IPS-11a (cell line): ENCODE measurements at regions not wholly inside any gene's neighbourhood (a gene's known extent, or its start where the extent isn't known, plus 50 kb on each side); places are given as distances from the start of the nearest gene placed in this dataset.
"Not testable (repeated sequence)": the region's sequence is repeated elsewhere in the genome, so short reads cannot be mapped to it uniquely, and the experiment has no call there.

Experiments
- H3K4me3 ChIP-seq: one replicate; pipeline ENCODE4 v1.5.1; 2013; ENCODE audit warnings: low read depth, low read length, control low read depth

DNA sequence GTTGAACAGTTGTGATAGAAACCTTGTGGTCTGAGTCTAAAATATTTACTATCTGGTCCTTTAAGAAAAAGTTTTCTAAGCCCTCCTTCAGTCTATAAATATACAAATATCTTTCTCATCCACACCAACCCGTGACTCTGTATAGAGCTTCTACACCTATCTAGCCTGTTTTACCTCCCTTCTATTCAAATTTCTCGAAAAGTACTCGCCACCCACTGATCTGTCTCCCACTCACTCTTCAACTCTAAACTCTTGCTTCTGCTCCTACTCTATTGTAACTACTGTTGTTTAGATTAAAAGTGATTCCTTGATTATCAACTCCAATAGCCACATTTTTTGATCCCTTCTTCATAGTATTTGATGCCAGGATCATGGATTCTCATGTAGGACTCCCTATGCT lies 329.4 kb upstream of the MAN1A1 start:
- H3K4me3 ChIP-seq = no peak overlapping the region

DNA sequence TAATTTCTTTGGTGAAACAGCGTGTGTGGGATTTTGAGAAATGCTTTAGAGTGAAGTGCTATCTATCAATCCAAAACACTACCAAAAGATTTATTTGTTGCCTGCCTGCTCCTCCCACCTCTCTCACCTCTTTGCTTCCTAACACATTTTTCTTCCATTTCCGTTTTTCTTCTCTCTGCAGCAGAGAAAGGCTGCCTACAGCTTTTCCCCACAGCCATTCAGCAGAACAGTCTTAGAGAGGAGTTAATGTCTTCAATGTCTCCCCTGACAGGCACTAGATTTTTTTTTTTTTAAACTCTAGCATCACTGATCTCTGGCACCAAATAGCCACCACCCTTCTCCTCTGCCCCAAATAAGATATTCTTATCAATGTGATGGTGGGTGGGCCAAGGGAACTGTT lies 327.8 kb upstream of the MAN1A1 start:
- H3K4me3 ChIP-seq = no peak overlapping the region

DNA sequence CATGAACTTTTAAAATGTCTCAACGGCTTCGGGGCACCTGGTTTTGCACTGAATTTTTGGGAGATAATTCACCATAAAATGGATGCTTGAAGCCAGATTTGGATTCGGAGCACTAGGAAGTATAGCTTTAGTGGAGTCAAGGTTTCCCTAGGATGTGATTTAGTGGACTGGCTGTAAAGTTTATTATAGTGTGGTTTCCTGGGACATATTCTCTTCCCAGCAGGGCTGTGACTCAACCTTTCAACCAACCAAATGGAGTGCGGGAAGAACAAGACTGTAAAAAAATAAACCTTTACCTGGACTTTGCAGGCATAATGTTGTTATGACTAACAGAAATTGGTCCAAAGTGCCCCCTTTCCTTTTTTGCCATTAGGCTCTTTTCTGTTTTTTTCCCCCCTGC lies 327.4 kb upstream of the MAN1A1 start:
- H3K4me3 ChIP-seq = no peak overlapping the region

DNA sequence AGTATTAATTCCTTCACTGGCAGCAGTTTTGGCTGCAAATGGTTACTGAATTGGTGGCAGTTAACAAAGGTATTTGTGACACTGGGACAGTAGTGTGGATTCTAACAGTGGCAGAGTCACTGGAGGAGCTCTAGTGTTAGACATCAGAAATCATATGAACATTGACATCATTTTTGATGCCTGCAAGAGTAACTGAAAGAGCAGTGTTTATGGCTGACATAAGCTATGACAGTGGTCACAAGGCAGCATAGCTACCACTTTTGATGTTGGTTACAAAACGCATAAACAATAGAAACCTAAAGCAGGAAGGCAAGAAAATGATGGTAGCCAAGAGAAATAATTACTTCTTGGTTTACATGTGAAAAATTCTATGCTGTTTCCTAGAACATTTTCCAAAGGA lies 326.7 kb upstream of the MAN1A1 start:
- no peak overlapping the region for H3K4me3 ChIP-seq

DNA sequence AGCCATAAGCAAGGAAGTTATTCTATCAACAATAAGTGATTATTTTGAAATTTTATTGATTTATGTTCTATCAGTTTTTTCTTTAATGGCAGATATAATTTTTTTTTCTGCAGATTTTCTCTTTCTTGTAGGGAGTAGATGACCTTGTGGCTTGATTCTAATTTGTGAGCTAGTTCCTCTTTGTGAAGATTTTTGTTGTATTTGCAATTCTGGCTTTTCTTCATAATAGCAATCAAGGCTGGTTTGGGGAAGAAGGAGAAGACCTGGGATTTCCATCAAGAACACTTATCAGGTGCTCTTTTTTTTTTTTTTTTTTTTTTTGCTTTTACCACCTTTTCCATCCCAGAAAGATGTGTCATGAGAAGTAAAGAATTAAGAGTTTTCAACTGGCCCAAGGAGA lies 324.2 kb upstream of the MAN1A1 start:
- no peak overlapping the region for H3K4me3 ChIP-seq

DNA sequence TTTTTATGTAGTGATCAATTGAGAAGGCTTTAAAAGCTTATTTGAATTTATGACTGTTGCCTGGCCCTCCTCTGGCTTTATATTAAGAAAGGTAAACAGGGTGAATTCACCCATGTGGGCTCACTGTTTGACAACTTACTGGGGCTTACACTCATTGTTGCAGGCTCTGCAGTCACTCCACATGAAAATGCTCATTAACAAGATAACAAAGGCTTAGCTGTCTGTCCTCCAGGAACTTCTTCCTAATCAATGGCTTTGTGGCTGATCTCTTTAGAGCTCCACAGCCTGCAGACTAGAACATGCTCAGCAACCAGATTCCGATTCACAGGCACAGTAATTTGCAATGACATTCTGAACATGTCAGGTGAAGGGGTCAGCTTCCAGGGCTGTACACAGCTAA lies 323.2 kb upstream of the MAN1A1 start:
- H3K4me3 ChIP-seq = no peak overlapping the region

DNA sequence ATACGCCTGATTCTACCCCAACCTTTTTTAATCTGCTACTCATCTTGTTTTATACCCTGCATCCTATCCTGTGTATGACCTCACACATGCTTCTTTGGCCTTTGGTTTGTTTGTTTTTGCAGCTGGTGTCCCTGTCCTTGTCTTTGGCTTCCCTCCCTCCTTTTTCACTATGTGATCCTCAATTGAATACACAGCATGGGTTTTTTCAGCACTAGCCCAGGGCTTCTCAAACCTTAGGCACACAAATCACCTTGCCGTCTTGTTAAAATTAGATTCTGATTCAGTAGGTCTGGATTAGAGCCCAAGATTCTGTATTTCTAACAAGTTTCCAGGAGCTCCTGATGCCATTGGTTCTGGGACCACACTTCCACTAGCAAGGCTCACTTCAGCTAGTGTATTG lies 321.5 kb upstream of the MAN1A1 start:
- H3K4me3 ChIP-seq = no peak overlapping the region

DNA sequence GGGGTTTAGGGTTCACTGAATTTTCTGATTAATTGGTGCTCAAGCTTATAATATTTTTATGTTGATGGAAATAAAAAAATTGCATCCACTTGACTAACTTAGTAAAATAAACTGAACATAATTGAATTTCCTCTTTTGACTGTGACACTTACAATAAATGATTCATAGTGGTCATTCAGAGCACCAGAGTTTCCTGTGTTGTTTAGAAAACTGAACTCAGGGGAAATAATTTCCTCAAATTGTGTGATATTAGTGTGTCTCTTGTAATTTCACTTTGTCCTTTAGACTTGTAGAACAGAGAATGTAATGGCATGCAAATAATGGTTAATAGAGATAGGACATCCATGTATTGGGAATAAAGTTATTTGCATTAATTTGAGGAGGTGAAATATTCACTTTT lies 319.7 kb upstream of the MAN1A1 start:
- H3K4me3 ChIP-seq = no peak overlapping the region

DNA sequence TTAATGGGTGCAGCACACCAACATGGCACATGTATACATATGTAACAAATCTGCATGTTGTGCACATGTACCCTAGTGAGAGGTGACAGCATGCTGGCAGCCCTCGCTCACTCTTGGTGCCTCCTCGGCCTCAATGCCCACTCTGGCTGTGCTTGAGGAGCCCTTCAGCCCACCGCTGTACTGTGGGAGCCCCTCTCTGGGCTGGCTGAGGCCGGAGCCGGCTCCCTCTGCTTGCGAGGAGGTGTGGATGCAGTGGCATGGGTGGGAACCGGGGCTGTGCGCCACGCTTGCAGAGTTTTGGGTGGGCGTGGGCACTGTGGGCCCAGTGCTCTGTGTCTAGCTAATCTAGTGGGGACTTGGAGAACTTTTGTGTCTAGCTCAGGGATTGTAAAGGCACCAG lies 315.9 kb upstream of the MAN1A1 start:
- H3K4me3 ChIP-seq = not testable (repeated sequence)

DNA sequence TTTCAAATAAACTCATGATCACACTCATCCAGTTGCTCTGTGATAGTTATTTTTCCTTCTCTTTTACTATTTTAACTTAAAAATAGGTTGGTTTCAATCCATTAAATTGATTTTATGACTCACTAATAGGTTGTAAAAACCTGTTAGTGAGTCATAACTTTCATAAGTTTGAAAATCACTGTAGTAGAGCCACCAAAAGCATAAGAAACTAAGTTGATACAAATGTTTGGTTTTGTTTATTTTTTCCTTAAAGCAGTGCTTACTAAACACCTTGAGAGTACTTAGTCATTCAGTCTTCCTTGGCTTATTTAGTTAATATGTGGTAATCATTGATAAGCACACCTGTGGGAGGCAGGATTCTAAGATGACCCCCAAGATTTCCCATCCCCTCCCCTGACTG lies 312.1 kb upstream of the MAN1A1 start:
- no peak overlapping the region for H3K4me3 ChIP-seq

DNA sequence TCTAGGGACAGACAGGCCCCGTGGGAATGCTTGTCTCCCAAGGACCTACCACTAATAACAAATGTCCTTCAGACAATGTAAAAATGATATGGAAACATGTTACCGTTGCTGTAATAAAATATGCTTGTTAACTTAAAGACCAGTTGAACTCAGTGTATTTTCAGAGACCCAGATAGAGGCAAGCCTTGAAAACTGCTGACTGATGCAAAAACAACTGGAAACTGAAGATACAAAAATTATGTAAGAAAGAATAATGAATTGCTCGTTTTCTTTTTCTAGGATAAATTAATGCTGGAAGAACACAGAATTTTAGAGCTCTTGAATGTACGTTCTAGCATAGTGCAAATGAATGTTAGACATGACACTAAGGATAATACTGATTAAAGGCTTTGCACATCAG lies 311.5 kb upstream of the MAN1A1 start:
- no peak overlapping the region for H3K4me3 ChIP-seq

DNA sequence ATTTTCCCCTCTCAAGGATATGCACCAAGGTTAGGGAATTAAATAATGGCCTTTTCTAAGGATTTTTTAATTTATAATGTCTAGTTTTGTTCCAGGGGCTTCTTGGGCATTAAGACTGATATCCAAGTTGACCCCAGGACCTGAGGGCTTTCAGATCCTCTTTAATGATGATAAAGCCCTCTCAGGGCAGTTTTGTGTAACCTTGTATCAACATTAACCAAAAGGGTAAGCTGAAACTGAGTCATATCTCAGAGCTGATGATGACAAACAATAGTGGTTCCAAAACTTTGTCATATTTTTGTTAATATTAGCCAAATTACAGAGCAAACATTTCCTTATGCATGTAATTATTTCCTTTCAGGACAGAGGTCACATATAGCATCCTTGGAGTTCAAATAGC lies 309.4 kb upstream of the MAN1A1 start:
- no peak overlapping the region for H3K4me3 ChIP-seq

DNA sequence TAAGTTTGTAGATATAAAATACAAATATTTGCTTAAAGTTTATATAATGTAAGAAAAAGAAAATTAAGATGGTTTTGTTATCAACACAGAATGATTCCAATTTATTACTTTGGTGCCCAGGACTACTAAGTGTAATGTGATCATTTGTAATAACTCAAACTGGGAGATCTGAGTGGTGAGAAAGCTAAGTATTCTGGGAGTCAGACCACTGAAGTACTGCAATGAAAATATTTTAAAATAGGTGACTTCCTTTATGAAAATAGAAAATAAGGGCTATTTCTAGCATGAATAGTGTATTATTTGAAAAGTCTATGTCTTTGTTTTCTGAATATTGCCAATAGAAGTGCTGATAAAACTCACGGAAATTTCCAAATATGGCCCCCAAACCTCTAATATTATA lies 305.6 kb upstream of the MAN1A1 start:
- no peak overlapping the region for H3K4me3 ChIP-seq

DNA sequence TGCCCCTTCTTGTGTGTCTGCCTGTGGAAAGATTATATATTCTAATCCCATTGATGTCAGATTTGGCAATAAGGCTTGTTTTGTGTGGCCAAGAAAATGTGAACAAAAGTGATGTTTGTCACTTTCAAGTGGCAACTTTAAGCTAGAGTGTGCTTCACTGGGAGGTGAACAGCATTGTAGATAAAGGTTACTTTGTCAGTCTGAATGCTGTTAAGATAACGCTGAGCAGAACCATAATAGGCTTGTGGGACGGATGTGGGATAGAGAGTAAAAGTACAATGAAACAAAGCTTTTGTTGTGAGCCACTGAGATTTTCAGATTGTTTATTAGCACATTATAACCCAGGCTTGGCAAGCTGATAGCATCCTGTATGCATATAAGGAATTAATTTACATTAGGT lies 303.8 kb upstream of the MAN1A1 start:
- no peak overlapping the region for H3K4me3 ChIP-seq

DNA sequence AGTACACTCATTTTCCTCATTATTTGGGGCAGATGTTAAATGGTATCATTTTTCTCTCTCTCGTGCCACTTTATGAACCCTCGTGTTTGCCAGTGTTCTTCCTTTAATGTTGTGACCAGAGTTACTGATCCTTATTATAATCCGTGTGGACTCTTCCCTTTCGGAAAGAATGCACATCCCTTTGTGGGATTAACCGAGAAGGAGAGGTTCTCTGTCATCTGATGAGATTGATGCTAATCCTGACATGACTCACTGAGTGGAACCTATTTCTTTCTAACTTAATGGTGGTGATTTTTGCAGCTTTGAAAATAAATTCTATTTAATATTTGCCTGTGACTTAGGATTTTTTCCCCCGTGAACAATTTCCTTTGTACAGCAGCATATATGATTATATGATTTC lies 300.0 kb upstream of the MAN1A1 start:
- H3K4me3 ChIP-seq = no peak overlapping the region

DNA sequence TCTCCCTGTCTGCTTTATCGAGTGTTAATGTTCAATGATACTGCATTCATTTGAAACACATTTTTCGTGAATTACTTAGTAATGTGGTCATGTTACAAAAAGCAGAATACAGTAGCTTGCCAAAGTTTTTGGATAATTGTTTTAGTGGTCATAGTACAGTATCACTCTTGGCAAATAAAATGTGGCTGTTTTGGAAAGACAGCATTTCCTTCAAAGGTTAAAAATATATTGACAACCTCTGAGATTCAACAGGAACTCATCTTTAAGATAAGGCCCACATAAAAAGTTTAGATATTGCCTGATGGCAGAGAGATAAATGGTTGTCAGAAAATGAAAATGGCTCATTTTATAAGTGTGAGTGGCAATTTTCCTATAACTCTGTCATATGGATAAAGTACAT lies 297.7 kb upstream of the MAN1A1 start:
- no peak overlapping the region for H3K4me3 ChIP-seq

DNA sequence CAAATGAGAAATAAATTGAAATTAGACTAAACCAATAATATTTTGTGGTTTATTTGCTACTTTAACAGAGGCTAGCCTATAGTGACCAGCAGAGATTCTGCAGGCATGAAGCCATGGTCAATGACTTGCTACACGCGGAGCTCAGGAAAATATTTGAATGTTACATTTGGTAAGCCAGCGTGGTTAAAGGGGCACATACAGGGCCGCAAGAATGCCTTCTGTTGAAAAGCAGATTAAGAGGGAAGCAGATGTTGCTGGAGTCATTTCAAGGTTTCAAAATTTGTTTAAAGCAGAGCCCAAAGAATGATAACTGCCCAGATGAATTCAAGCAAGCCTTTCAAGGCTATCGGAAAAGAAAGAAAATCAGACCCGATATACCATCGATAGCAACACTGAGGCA lies 294.3 kb upstream of the MAN1A1 start:
- no peak overlapping the region for H3K4me3 ChIP-seq

DNA sequence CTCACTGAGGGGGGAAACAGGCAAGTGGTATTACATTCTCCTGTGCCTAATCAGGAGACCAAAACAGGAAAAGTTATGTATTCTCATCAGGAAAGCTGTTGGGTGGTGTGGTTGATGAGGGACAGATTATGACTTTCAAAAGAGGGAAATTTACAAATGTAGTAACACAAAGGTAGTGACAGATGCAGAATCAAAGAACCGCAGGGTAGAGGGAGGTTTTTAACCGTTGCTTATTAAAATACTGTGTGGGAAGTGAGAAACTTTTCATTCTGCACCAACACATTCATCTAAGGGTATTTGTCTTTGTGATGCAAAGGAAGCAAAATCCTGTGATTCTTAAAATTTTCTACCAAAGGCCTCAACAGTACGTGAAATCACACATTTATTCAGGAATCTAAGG lies 288.2 kb upstream of the MAN1A1 start:
- H3K4me3 ChIP-seq = no peak overlapping the region

DNA sequence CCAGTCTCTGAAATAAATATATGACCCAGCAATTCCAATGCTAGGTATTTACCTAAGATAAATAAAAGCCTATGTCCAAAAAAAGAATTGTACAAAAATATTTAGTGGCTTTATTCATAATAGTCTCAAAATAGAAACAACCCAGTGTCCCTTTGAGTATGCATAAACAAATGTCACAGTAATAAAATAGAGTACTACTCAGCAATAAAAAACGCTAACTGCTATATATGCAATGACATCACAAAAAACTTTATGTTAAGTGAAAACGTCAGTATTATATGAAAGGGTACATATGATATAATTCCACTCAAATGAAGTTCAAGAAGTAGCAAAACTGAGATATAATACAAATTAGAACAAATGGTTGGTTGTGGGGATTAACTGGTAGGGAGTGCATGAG lies 286.5 kb upstream of the MAN1A1 start:
- H3K4me3 ChIP-seq = no peak overlapping the region

DNA sequence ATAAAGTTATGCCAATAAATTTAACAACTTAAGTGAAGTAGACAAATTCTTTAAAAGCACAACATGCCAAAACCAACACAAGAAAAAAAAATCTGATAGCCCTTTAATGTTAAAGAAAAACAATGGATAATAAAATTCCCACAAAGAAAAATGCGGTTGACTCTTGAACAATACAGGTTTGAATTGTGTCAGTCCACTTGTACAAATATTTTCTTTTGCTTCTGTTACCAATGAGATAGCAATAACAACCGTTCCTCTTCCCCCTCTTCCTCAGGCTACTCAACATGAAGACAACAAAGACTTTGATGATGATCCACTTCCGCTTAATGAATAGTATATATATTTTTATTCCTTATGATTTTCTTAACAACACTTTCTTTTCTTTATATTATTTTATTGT lies 283.9 kb upstream of the MAN1A1 start:
- no peak overlapping the region for H3K4me3 ChIP-seq

DNA sequence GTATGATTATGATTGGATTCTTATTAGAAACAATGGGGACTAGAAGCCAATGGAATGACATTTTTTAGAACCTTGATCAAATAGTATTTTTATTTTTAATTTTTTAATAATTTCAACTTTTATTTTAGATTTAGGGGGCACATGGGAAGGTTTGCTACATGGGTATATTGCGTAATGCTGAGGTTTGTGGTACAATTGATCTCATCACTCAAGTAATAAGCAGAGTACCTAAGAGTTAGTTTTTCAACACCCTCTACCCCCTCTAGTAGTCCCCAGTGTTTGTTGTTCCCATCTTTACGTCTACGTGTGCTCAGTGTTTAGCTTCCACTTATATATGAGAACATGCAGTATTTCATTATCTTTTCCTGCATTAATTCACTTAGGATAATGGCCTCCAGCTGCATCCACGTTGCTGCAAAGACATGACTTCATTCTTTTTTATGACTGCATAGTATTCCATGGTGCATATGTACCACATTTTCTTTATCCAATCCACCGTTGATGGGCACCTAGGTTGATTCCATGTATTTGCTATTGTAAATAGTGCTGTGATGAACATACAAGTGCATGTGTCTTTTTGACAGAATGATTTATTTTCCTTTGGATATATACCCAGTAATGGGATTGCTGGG lies 281.1 kb upstream of the MAN1A1 start:
- no peak overlapping the region for H3K4me3 ChIP-seq

DNA sequence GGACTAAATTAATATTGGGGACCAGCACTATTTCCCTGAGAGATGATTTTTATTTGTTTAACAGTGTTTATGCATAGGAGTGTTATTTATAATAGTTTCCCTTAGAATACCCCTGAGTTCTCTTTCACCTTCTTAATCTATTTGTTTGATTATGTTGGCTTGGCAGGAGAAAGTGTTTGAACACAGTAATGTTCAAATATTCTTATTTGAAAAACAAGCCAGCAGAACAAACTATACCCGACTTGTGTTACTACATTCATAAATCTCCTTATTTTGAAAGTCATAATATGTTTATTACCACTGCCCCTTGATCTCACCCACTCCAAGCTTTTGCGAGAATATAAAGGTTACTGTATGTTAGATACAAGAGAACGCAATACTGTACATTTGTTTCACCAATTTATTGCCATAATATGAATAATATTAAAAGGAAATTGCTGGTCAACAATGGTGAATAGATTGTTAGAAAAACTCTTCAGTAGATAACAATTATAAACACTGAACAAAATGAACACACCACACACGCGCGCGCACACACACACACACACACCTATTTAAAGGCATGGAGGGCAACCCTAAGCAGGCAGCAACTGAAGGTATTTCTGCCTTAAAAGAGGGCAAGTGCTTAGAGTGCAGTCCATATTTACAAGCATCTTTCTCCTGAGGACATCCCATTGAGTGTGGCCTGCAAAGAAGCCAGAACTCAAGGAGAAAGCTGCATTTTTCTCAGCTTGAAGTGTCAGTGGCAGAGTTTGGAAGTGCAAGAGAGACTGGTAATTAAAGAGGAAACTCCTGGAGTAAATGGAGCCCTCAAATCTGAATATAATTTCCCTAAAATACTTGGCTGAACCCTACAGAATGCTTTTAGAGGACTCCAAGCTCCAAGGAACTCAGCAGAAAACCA lies 279.4 kb upstream of the MAN1A1 start:
- H3K4me3 ChIP-seq = no peak overlapping the region
